ENCODE measurements at regions not wholly inside any gene's neighbourhood (a gene's known extent, or its start where the extent isn't known, plus 50 kb on each side); places are given as distances from the start of the nearest gene placed in this dataset.
A peak's percentile ranks its signal among the peaks of the same experiment; 100 is the strongest.

DNA sequence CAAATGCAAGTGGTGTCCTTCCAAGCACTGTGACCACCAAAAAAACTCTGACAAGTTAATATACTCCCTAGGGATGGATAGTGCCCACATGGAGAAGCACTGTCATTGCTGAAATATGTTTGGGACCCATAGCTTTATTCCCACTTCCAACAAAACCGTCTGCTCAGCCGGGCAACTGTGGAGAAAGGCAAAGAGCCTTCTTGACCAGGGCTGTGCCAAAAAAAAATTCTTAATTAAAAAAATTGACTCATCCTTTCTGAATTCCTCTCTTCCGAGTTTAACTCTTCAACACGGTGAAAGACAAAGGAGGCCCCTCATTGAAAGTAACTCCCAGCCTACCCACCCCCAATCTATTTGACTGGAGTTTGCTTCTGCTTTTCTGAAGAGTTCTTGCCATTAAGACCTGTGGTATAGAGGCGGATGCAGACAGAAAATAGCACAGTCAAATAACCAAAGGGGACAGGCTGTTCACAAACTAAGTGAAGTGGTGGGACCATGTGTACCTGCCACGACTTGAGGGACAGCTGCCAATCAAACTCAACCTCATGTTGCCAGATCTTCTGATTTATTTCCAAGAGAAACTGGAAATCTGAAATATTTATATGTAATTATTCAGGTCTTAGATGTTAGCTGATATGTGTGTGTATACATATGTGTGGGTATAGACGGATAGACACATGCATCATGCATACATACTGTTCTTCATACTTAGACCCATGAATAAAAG, 135.4 kb upstream of the PFN2 start:
- Histone ChIP-seq H3K27me3 (replicated peaks; ENCODE audit: insufficient read depth) (no peaks in the 10 kb centered on the region), H3K36me3 (no peaks in the 10 kb centered on the region), H3K9me3 (peaks cover 3% of the 10 kb centered on the region), H3K27ac (peak overlapping the region in 1 of 2 donors; percentile 12), H3K4me1 (ENCODE audit: control insufficient read depth in 1 of 2, low read depth in 2 of 2) (peaks cover 0 to 18% of the 10 kb centered on the region in 2 donors), H3K4me3 (no peak overlapping the region)
- no peak for DNase-seq (ENCODE audit: low spot score)
- no peak for ATAC-seq (ENCODE audit: insufficient number of reproducible peaks, low FRiP score, low read depth)
- no peak for TF ChIP-seq CTCF (IDR thresholded peaks at IDR 0.05)

DNA sequence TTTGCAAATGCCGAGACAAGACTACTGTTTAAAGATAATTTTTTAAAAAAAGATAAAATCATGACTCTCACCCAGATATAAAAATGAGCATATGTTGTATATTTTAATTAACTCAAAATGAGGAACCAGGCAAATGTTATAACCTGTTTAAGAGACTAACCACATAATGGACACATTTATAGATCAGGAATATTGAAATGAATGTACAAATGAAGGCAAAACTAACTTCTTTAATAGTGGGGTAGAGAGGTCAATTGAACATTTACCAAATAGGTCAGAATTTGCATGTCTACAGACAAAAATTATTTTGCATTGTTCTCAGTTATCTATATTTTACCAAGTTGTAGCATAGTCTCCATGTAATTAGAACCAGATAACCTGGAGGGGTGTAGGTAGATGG, 134.3 kb upstream of the PFN2 start:
- peaks cover 0 to 18% of the 10 kb centered on the region in 2 donors for H3K4me1 ChIP-seq (ENCODE audit: control insufficient read depth in 1 of 2, low read depth in 2 of 2)
- H3K9me3 ChIP-seq, result peaks cover 3% of the 10 kb centered on the region
- no peak for ATAC-seq (ENCODE audit: insufficient number of reproducible peaks, low FRiP score, low read depth)
- no peak overlapping the region for H3K4me3 ChIP-seq
- no peaks in the 10 kb centered on the region for H3K27me3 ChIP-seq (replicated peaks; ENCODE audit: insufficient read depth)
- no peaks in the 10 kb centered on the region for H3K36me3 ChIP-seq
- no peak for TF ChIP-seq CTCF (IDR thresholded peaks at IDR 0.05)
- DNase-seq (ENCODE audit: low spot score), result no peak
- H3K27ac ChIP-seq, result no peak overlapping the region

DNA sequence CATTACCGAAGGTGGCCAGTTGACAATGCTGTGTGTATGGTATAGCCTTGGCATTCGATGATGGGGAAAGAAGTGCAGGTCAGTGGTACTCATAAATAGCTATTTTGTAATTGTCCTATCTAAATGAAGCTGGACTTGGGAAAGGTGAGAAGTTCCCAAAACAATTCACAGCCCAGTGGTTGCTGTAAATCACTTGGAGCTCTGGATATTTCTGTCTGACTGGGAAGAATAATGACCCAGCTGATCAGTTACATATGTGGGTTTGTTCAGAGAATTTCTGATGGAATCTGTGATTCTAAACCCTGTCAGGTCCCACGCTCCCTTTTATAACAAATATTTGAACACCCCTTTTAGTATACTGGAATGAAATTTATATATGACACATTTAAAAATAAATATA, 133.9 kb upstream of the PFN2 start:
- Histone ChIP-seq H3K36me3 (no peaks in the 10 kb centered on the region), H3K4me1 (ENCODE audit: control insufficient read depth in 1 of 2, low read depth in 2 of 2) (peaks cover 0 to 18% of the 10 kb centered on the region in 2 donors), H3K27me3 (replicated peaks; ENCODE audit: insufficient read depth) (no peaks in the 10 kb centered on the region), H3K27ac (no peak overlapping the region), H3K4me3 (no peak overlapping the region), H3K9me3 (peaks cover 3% of the 10 kb centered on the region)
- ATAC-seq (ENCODE audit: insufficient number of reproducible peaks, low FRiP score, low read depth) (no peak), DNase-seq (ENCODE audit: low spot score) (no peak)
- TF ChIP-seq CTCF (IDR thresholded peaks at IDR 0.05), result no peak

GRCh38 chr3:150101016-150101415, 130.3 kb upstream of the PFN2 start:
- H3K27ac ChIP-seq, result no peak overlapping the region
- H3K9me3 ChIP-seq, result peaks cover 3% of the 10 kb centered on the region
- H3K27me3 ChIP-seq (replicated peaks; ENCODE audit: insufficient read depth), result no peaks in the 10 kb centered on the region
- no peak overlapping the region for H3K4me3 ChIP-seq
- H3K36me3 ChIP-seq, result no peaks in the 10 kb centered on the region
- DNase-seq (ENCODE audit: low spot score), result no peak
- no peak for ATAC-seq (ENCODE audit: insufficient number of reproducible peaks, low FRiP score, low read depth)
- H3K4me1 ChIP-seq (ENCODE audit: control insufficient read depth in 1 of 2, low read depth in 2 of 2), result peaks cover 0 to 20% of the 10 kb centered on the region in 2 donors
- TF ChIP-seq CTCF (IDR thresholded peaks at IDR 0.05), result no peak

GRCh38 chr3:150098621-150099020, 127.9 kb upstream of the PFN2 start:
- Histone ChIP-seq H3K4me1 (ENCODE audit: control insufficient read depth in 1 of 2, low read depth in 2 of 2) (peaks cover 0 to 19% of the 10 kb centered on the region in 2 donors), H3K36me3 (no peaks in the 10 kb centered on the region), H3K27ac (no peak overlapping the region), H3K4me3 (no peak overlapping the region), H3K9me3 (peaks cover 3% of the 10 kb centered on the region), H3K27me3 (replicated peaks; ENCODE audit: insufficient read depth) (no peaks in the 10 kb centered on the region)
- no peak for TF ChIP-seq CTCF (IDR thresholded peaks at IDR 0.05)
- ATAC-seq (ENCODE audit: insufficient number of reproducible peaks, low FRiP score, low read depth) (no peak), DNase-seq (ENCODE audit: low spot score) (no peak)
